ENCODE measurements at regions not wholly inside any gene's neighbourhood (a gene's known extent, or its start where the extent isn't known, plus 50 kb on each side); places are given as distances from the start of the nearest gene placed in this dataset.

DNA sequence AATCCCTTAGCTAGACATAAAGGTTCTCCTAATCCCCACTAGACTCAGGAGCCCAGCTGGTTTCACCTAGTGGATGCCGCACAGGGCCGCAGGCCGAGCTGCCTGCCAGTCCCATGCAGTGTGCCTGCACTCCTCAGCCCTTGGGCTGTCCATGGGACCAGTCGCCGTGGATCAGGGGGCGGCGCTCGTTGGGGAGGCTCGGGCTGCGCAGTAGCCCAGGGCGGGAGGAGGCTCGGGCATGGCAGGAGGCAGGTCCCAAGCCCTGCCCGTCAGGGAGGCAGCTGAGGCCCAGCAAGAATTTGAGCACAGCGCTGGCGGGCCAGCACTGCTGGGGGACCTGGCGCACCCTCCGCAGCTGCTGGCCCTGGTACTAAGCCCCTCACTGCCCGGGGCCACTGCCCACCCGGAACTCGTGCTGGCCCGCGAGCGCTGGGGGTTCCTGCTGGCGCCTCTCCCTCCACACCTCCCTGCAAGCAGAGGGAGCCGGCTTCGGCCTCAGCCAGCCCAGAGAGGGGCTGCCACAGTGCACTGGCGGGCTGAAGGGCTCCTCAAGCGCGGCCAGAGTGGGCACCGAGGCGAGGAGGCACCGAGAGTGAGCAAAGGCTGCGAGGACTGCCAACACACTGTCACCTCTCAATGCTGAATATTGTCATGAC is 307.8 kb downstream of the C6orf118 start:
- TF ChIP-seq CTCF (conservative IDR thresholded peaks at IDR 0.05; ENCODE audit: low read length) (no peak), EZH2phosphoT487 (IDR thresholded peaks at IDR 0.05; ENCODE audit: borderline replicate concordance) (no peak)
